Right cardiac atrium (tissue), 5 donors: ENCODE measurements at regions not wholly inside any gene's neighbourhood (a gene's known extent, or its start where the extent isn't known, plus 50 kb on each side); places are given as distances from the start of the nearest gene placed in this dataset.
"Not testable (repeated sequence)": the region's sequence is repeated elsewhere in the genome, so short reads cannot be mapped to it uniquely, and the experiment has no call there.

ENCODE experiments used
- ATAC-seq, 2 donors: fragments of 200-7000 bp; cut with Tn5 transposase; one replicate each; pipeline versions ENCODE4 v1.8.0 to v1.9.1; 2020; ENCODE audit warnings: moderate library complexity in 2 of 2, mild to moderate bottlenecking in 1 of 2
- DNase-seq, 3 donors: peaks; one replicate each; pipeline ENCODE4 v3.0.0-alpha.2; 2020
- H3K27ac ChIP-seq: one replicate; pipeline ENCODE4 v1.5.1; 2013; ENCODE audit warnings: mild to moderate bottlenecking, low read length, control low read depth, moderate library complexity
- H3K27me3 ChIP-seq: one replicate; pipeline ENCODE4 v1.6.1; 2013; ENCODE audit not compliant: control insufficient read depth, insufficient read depth
- H3K4me1 ChIP-seq: one replicate; pipeline ENCODE4 v1.6.1; 2013; ENCODE audit warnings: low read length; ENCODE audit not compliant: control insufficient read depth, insufficient read depth
- H3K4me3 ChIP-seq: one replicate; pipeline ENCODE4 v1.5.1; 2013; ENCODE audit warnings: low read length, control low read depth
- H3K9me3 ChIP-seq: one replicate; pipeline ENCODE4 v1.6.1; 2013; ENCODE audit warnings: low read length; ENCODE audit not compliant: control insufficient read depth
- WGBS: extraction: QIAGEN DNeasy Blood & Tissue Kit; methylation state at CpG from one replicate; pipeline ENCODE4 v1.1.7; 2013; 5-methylcytosine and 5-hydroxymethylcytosine counted together
- intact Hi-C, 4 donors: fragments of 100-400 bp; cut with DNase I; formaldehyde crosslinking; loops; one replicate each; pipeline versions ENCODE4 v1.11.0 to v1.14.0; 2022 to 2023
- donor health status: healthy with polysubstance abuse.
- donor health status: DM: no; HTN: yes; CAD: no.
- donor health status: DM: no; HTN: no; CAD: no.
- donor health status: DM: no; HTN: yes; CAD: no; lungs with severe emphysema.
- donor health status: DM: yes; HTN: yes; CAD: no.

GRCh38 chr6:6975459-6976111 lies 132.2 kb upstream of the RREB1 start:
- intact Hi-C loops = no loop called here
- peak overlapping the region; percentile 86 for H3K27ac ChIP-seq
- WGBS = 19% methylated on average over 6 of the region's 6 CpGs
- peak in 1 of 3 donors; percentile 22 for DNase-seq
- ATAC-seq = peak; percentile 88 to 89
- no peaks in the 10 kb centered on the region for H3K9me3 ChIP-seq
- no peaks in the 10 kb centered on the region for H3K4me1 ChIP-seq
- H3K27me3 ChIP-seq = no peaks in the 10 kb centered on the region
- H3K4me3 ChIP-seq = no peak overlapping the region

GRCh38 chr6:6976193-6976592 lies 131.6 kb upstream of the RREB1 start:
- Histone ChIP-seq H3K27ac (peak overlapping the region; percentile 86), H3K27me3 (no peaks in the 10 kb centered on the region), H3K9me3 (no peaks in the 10 kb centered on the region), H3K4me3 (no peak overlapping the region), H3K4me1 (no peaks in the 10 kb centered on the region)
- intact Hi-C loops = no loop called here
- DNase-seq (no peak), ATAC-seq (peak; percentile 12 to 18)
- 61% methylated on average over 4 of the region's 4 CpGs for WGBS

GRCh38 chr6:6978731-6979130 lies 129.0 kb upstream of the RREB1 start:
- ATAC-seq = no peak
- WGBS = 87% methylated on average over 5 of the region's 5 CpGs

DNA sequence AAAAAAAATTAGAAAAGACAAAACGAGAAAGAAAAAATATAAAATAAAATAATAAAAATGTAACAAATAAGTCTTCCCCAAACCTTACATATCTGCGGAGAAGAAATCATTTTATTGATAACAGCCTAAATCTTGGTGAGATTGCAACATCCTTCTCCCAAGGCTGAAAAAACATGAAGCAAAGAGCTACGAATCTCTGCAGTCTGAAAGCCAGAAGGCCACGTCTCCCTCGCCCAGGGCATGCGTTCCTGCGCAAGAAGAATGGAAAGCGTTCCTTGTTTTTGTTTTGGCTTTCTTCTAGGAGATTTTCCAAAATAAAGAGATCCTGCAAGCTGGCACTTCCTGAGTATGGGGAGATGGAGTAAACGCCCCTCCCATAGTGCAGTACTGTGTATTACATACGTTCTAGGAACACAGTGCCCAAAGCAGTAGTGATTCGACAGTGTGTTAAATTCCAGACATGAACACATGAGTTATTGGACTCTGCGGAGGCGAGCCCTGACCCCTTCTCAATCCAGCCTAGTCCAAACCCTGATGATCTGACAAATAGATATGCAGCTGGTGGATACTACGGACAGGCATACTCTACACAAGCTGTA lies 126.7 kb upstream of the RREB1 start:
- Histone ChIP-seq H3K27me3 (no peaks in the 10 kb centered on the region), H3K4me1 (no peaks in the 10 kb centered on the region), H3K27ac (no peak overlapping the region), H3K9me3 (no peaks in the 10 kb centered on the region), H3K4me3 (no peak overlapping the region)
- 77% methylated on average over 14 of the region's 14 CpGs for WGBS
- intact Hi-C loops = no loop called here
- no peak for ATAC-seq
- no peak for DNase-seq

More at GRCh38 chr6:6978731-6979130, 129.0 kb upstream of the RREB1 start:
- H3K4me1 ChIP-seq = no peaks in the 10 kb centered on the region
- no peaks in the 10 kb centered on the region for H3K27me3 ChIP-seq
- no peak for DNase-seq
- H3K27ac ChIP-seq = no peak overlapping the region
- H3K4me3 ChIP-seq = no peak overlapping the region
- intact Hi-C loops = no loop called here
- H3K9me3 ChIP-seq = no peaks in the 10 kb centered on the region

- H3K9me3 ChIP-seq = no peaks in the 10 kb centered on the region
- H3K4me3 ChIP-seq = no peak overlapping the region
- ATAC-seq = no peak
- no peak for DNase-seq
- 87% methylated on average over 4 of the region's 4 CpGs for WGBS
- no peaks in the 10 kb centered on the region for H3K4me1 ChIP-seq
- intact Hi-C loops = no loop called here
- no peaks in the 10 kb centered on the region for H3K27me3 ChIP-seq
- no peak overlapping the region for H3K27ac ChIP-seq
These were observed 126.0 kb upstream of the RREB1 start for GRCh38 chr6:6981681-6982322.

DNA sequence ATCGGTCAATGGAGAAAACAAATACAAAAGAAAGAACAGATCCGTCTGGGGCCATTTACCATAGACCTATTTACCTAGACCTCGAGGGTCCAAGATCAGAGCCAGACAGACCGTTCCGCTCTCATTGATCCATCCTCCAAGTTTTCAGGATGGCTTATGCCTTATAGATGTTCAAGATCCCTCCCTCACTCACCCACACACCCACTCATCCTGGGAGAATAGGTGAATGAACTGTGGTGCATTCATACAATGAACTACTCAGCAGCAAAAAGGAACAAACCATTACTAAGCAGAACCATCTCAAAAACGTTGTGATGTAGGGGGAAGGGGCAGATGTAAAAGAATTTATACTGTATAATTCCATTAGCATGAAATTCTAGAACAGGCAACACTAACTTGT lies 125.1 kb upstream of the RREB1 start:
- DNase-seq (no peak), ATAC-seq (no peak)
- 83% methylated on average over 6 of the region's 6 CpGs for WGBS
- H3K27ac ChIP-seq = no peak overlapping the region
- intact Hi-C loops = no loop called here
- no peaks in the 10 kb centered on the region for H3K4me1 ChIP-seq
- no peaks in the 10 kb centered on the region for H3K27me3 ChIP-seq
- no peaks in the 10 kb centered on the region for H3K9me3 ChIP-seq
- H3K4me3 ChIP-seq = no peak overlapping the region

GRCh38 chr6:6984585-6985366 lies 123.0 kb upstream of the RREB1 start:
- Histone ChIP-seq H3K27ac (no peak overlapping the region), H3K4me3 (no peak overlapping the region), H3K27me3 (no peaks in the 10 kb centered on the region), H3K9me3 (no peaks in the 10 kb centered on the region), H3K4me1 (no peaks in the 10 kb centered on the region)
- DNase-seq (no peak), ATAC-seq (no peak)
- intact Hi-C loops = no loop called here
- WGBS = 82% methylated on average over 13 of the region's 13 CpGs

- intact Hi-C loops = no loop called here
- no peaks in the 10 kb centered on the region for H3K4me1 ChIP-seq
- no peak for ATAC-seq
- no peak overlapping the region for H3K4me3 ChIP-seq
- no peaks in the 10 kb centered on the region for H3K27me3 ChIP-seq
- no peak for DNase-seq
- H3K9me3 ChIP-seq = no peaks in the 10 kb centered on the region
- WGBS = 88% methylated on average over 1 of the region's 1 CpG
- H3K27ac ChIP-seq = no peak overlapping the region
These were observed 121.4 kb upstream of the RREB1 start for GRCh38 chr6:6986344-6986743.

- Histone ChIP-seq H3K27ac (no peak overlapping the region), H3K4me3 (no peak overlapping the region), H3K9me3 (no peaks in the 10 kb centered on the region), H3K4me1 (no peaks in the 10 kb centered on the region), H3K27me3 (no peaks in the 10 kb centered on the region)
- intact Hi-C loops = no loop called here
- DNase-seq = no peak
- WGBS = 85% methylated on average over 4 of the region's 4 CpGs
- no peak for ATAC-seq
These were observed 120.0 kb upstream of the RREB1 start for GRCh38 chr6:6987749-6988148.

DNA sequence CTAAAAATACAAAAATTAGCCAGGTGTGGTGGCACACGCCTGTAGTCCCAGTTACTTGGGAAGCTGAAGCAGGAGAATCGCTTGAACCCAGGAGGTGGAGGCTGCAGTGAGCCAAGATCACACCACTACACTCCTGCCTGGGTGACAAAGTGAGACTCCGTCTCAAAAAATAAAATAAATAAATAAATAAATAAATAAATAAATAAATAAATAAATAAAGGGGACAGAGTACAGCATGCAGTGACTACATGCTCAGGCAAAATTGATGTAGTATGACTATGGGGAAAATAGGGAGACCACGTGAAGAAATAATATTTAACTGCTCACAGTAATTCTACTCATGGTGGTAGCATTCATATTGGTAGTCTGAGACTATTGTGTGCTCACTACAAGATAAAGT lies 117.7 kb upstream of the RREB1 start:
- DNase-seq, H3K27ac ChIP-seq, ATAC-seq, H3K9me3 ChIP-seq, H3K4me3 ChIP-seq, H3K4me1 ChIP-seq, intact Hi-C loops, H3K27me3 ChIP-seq: not testable (repeated sequence)
- 96% methylated on average over 4 of the region's 4 CpGs for WGBS
